Choroid plexus epithelial cell (primary cell): ENCODE measurements at regions not wholly inside any gene's neighbourhood (a gene's known extent, or its start where the extent isn't known, plus 50 kb on each side); places are given as distances from the start of the nearest gene placed in this dataset.
"Not testable (repeated sequence)": the region's sequence is repeated elsewhere in the genome, so short reads cannot be mapped to it uniquely, and the experiment has no call there.

Experiments used
- DNase-seq: peaks from one replicate; pipeline ENCODE4 v3.0.0-alpha.2; 2010; ENCODE audit warnings: low read depth
- H3K4me3 ChIP-seq: 2 replicates; pipeline ENCODE4 v1.5.1; 2011; ENCODE audit warnings: low read depth, mild to moderate bottlenecking, control low read depth, low read length, moderate library complexity
- TF ChIP-seq, protein P1 (sequence below): conservative IDR thresholded peaks from 2 replicates; pipeline ENCODE4 v1.5.1; 2011; ENCODE audit warnings: low read depth, mild to moderate bottlenecking, control low read depth, inconsistent platforms, low read length, moderate library complexity

DNA sequence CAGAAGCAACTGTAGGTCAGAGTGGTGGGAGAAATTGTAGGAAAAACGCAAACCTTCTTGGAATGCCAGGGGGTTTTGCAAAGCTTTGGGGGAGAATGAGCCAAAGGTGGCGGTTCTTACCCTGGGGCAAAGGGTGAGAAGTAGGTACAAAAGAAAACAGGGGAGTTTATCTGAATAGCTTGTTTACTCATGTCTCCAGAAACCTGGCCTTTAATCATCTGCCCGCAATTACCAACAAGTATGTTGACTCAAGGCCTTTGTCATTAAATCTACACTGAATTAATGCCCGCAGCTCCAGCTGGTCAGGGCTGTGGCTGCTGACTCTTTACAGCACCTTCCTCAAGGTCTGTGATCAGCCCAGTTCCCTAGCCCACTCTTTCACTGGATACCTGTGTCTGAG, 320.1 kb downstream of the CBLN1 start:
- no peak overlapping the region for H3K4me3 ChIP-seq
- TF ChIP-seq, protein P1, sequence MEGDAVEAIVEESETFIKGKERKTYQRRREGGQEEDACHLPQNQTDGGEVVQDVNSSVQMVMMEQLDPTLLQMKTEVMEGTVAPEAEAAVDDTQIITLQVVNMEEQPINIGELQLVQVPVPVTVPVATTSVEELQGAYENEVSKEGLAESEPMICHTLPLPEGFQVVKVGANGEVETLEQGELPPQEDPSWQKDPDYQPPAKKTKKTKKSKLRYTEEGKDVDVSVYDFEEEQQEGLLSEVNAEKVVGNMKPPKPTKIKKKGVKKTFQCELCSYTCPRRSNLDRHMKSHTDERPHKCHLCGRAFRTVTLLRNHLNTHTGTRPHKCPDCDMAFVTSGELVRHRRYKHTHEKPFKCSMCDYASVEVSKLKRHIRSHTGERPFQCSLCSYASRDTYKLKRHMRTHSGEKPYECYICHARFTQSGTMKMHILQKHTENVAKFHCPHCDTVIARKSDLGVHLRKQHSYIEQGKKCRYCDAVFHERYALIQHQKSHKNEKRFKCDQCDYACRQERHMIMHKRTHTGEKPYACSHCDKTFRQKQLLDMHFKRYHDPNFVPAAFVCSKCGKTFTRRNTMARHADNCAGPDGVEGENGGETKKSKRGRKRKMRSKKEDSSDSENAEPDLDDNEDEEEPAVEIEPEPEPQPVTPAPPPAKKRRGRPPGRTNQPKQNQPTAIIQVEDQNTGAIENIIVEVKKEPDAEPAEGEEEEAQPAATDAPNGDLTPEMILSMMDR = no peak
- no peak for DNase-seq

DNA sequence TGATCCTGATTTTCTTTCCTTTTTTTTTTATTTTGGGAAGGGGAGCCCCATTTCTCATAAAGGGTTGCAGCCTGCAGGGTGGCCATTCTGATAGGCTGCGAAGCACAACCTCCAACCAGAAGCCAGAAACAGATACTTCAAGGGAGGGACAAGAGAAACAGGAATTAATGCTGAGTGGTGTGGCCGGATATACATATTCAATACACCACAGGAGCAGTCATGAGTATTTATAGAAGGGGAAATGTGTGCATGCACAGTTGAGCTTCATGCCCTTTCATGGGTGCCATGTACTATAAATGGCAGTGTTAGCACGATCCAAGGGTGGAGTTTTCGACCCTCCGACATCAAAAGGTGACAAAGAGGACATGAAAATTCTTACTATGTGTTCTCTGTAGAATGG, 320.8 kb downstream of the CBLN1 start:
- H3K4me3 ChIP-seq = no peak overlapping the region
- DNase-seq = no peak
- TF ChIP-seq, protein P1 = no peak

DNA sequence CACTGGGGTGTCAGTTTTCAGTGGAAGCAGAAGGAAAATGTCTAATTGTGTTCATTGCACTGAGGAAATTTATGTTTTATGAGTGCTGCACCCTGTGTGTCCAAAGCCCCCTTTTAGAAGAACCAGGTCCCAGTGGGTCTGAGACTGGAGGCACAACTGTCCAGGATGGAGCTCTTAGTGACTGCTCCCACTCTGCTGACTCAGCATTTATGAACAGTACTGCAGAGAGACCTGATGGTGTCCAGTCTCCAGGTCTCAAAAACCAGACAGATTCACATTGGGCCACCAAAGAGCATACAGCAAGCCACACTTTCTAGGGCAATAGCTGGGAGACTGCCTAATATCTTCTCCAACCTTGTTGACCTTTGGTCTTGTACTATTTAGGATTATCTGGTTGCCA, 321.9 kb downstream of the CBLN1 start:
- no peak for DNase-seq
- no peak overlapping the region for H3K4me3 ChIP-seq
- TF ChIP-seq, protein P1 = no peak

DNA sequence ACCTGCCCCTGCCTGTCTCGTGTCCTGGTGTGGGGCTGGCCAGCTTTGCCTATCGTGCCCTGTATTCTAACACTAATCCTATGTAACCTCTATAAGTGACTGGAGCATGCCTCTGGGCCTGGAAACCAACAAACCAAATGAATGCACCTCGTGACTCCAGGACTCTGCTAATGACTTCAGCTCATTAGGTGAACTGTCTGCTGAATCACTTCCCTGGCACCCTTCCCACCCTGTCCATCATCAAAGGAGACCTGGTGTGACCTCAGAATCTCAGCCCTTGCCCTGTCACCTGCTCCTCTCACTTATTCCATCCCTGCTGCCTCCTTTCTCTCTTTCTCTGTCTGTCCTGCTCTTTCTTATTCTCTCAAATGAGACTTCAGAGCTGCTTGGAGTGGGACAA, 322.4 kb downstream of the CBLN1 start:
- no peak overlapping the region for H3K4me3 ChIP-seq
- DNase-seq = no peak
- TF ChIP-seq, protein P1 = no peak

DNA sequence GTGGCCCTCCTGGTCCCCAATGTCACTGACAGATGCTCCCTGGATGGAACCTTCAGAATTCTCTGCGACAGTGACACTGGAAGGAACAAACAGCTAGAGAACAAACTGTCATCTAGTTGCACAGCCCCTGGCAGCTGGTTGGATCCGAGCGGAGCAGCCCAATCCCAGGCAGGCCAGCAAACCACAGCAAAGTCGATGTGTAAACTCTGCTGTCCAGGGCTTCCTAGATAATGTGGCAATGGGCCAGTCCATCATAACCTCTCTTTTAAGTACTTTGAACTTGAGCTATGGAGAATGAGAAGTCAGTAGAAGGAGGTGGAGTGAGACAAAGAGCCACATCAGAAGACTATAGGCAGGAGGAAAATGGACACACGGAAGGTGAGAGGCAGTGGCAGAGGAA, 323.0 kb downstream of the CBLN1 start:
- H3K4me3 ChIP-seq = no peak overlapping the region
- no peak for DNase-seq
- TF ChIP-seq, protein P1 = no peak

DNA sequence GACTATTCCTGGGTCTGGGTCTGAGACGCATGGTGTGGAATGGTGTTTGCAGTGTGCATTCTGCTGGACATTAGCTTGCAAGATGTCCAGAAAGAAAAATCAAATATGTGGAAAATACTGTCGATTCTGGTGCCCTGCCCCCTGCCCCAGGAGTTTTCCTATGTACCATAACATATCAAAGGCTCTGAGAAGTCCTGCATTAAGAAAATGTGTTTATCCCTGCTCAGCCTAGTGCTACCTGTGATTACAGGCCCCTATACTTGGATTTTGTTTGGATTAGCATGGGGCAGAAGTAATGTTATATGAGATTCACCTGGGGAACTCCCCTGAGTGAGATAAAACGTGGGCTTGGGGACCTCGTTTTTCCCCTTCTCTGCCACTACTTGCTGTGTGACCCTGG, 325.0 kb downstream of the CBLN1 start:
- TF ChIP-seq, protein P1 = no peak
- no peak overlapping the region for H3K4me3 ChIP-seq
- DNase-seq = no peak

DNA sequence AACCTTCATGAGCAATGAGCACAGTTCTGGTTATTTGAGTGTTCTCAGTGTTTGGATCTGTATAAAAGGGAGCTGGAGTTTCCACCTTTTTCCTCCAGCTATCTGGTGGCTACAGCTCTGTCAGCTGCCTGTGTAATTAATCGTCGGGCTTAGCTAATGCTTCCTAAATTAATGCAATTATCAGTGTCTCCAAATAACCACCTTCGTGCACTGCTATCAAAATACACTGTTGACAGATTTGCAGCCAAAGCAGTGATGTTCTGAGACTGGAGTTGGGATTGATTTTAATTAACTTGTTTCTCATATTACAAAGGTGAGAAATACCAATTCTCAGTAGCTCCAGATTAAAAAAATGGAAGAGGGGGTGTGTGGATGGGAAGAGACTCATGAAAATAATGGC, 325.8 kb downstream of the CBLN1 start:
- TF ChIP-seq, protein P1 = no peak
- DNase-seq = no peak
- no peak overlapping the region for H3K4me3 ChIP-seq

DNA sequence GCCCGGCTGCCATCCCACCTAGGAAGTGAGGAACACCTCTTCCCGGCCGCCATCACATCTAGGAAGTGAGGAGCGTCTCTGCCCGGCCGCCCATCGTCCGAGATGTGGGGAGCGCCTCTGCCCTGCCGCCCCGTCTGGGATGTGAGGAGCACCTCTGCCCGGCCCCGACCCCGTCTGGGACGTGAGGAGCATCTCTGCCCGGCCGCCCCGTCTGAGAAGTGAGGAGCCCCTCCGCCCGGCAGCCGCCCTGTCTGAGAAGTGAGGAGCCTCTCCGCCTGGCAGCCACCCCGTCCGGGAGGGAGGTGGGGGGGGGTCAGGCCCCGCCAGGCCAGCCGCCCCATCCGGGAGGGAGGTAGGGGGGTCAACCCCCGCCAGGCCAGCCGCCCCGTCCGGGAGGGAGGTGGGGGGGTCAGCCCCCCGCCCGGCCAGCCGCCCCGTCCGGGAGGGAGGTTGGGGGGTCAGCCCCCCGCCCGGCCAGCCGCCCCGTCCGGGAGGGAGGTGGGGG, 330.0 kb downstream of the CBLN1 start:
- H3K4me3 ChIP-seq, DNase-seq: not testable (repeated sequence)
